Heart left ventricle (tissue), 13 donors: ENCODE measurements at regions not wholly inside any gene's neighbourhood (a gene's known extent, or its start where the extent isn't known, plus 50 kb on each side); places are given as distances from the start of the nearest gene placed in this dataset.

Experiments
- CTCF ChIP-seq, 12 donors: fragments of 200-600 bp; sonication (generic) in 4 of 12; IDR thresholded peaks; one replicate each; pipeline versions ENCODE4 v1.5.0 to v1.8.0; 2018 to 2022; ENCODE audit warnings: antibody characterized with exemption in 12 of 12, mild to moderate bottlenecking in 5 of 12
- POLR2A ChIP-seq, 2 donors: fragments of 450-650 bp; IDR thresholded peaks; one replicate each; pipeline ENCODE4 v1.6.1; 2017; ENCODE audit warnings: antibody characterized with exemption in 2 of 2, mild to moderate bottlenecking in 2 of 2, moderate library complexity in 2 of 2
- donor health status: ischemic (EF 13 %, LVEDD 7.1; RV severe dilation, severe dysfunction).
- donor health status: DM: no; HTN: yes; CAD: no.
- donor health status: DM: no; HTN: no; CAD: no.
- donor health status: ischemic (EF 25% LVEDD 6.9; RV normal size, moderate dysfunction).
- donor health status: ischemic (EF 25% LVEDD 5.7; RV mildly dilated, moderate dysfunction).
- donor health status: ischemic (EF 35%, LVEDD 5.7; RV mildly dilated, moderate dysfunction).
- donor health status: nonischemic (EF 11% LVEDD 7.7; RV severe dilation, severe dysfunction).
- donor health status: DM: yes; HTN: yes; CAD: no.
- donor health status: PGD.
- donor health status: ischemic (EF 29% LVEDD 5.4; RV normal size, mild dysfunction).
- donor health status: nonischemic (EF 23%, LVEDD 6.1; RV moderate dilation, normal function).

- TF ChIP-seq CTCF (IDR thresholded peaks at IDR 0.05) (no peak), POLR2A (IDR thresholded peaks at IDR 0.05) (no peak)
Observed at GRCh38 chr3:17845026-17845812, 102.8 kb upstream of the TBC1D5 start.
